Progenitor cell of endocrine pancreas (in vitro differentiated cells): ENCODE measurements at regions not wholly inside any gene's neighbourhood (a gene's known extent, or its start where the extent isn't known, plus 50 kb on each side); places are given as distances from the start of the nearest gene placed in this dataset.
"Not testable (repeated sequence)": the region's sequence is repeated elsewhere in the genome, so short reads cannot be mapped to it uniquely, and the experiment has no call there.

Experiments
- DNase-seq: peaks from one replicate; pipeline ENCODE4 v3.0.0; 2021; ENCODE audit warnings: low spot score; ENCODE audit not compliant: unreplicated experiment
- H3K27ac Mint-ChIP-seq: 2 replicates; pipeline ENCODE4 v1.8.0; 2021; ENCODE audit warnings: mild to moderate bottlenecking, moderate library complexity, mixed read lengths
- H3K27me3 Mint-ChIP-seq: 2 replicates; pipeline ENCODE4 v1.8.0; 2021; ENCODE audit warnings: mixed read lengths
- H3K36me3 Mint-ChIP-seq: 2 replicates; pipeline ENCODE4 v1.8.0; 2022; ENCODE audit warnings: mixed read lengths; ENCODE audit not compliant: insufficient read depth
- H3K4me1 Mint-ChIP-seq: 2 replicates; pipeline ENCODE4 v1.8.0; 2021; ENCODE audit warnings: low read depth, mixed read lengths
- H3K4me3 Mint-ChIP-seq: 2 replicates; pipeline ENCODE4 v1.8.0; 2021; ENCODE audit warnings: low read depth, mild to moderate bottlenecking, moderate library complexity, mixed read lengths
- H3K9me3 Mint-ChIP-seq: 2 replicates; pipeline ENCODE4 v1.8.0; 2021; ENCODE audit warnings: low read depth, mixed read lengths
- CTCF ChIP-seq: fragments of 200-600 bp; sonication (generic); IDR thresholded peaks from one replicate; pipeline ENCODE4 v1.5.0; 2021; ENCODE audit warnings: antibody characterized with exemption, mild to moderate bottlenecking; ENCODE audit not compliant: unreplicated experiment

- H3K4me1 Mint-ChIP-seq, H3K36me3 Mint-ChIP-seq, H3K4me3 Mint-ChIP-seq, H3K27me3 Mint-ChIP-seq, H3K27ac Mint-ChIP-seq, DNase-seq: not testable (repeated sequence)
- H3K9me3 Mint-ChIP-seq: peaks cover 14% of the 10 kb centered on the region
Measured at GRCh38 chr18:15003636-15004269, 255.8 kb downstream of the ANKRD30B start.

- H3K27me3 Mint-ChIP-seq, H3K36me3 Mint-ChIP-seq, H3K4me1 Mint-ChIP-seq, H3K4me3 Mint-ChIP-seq, DNase-seq, H3K27ac Mint-ChIP-seq: not testable (repeated sequence)
- H3K9me3 Mint-ChIP-seq: peaks cover 17% of the 10 kb centered on the region
Measured at GRCh38 chr18:15004270-15004973, 256.4 kb downstream of the ANKRD30B start.

GRCh38 chr18:15005313-15006130 lies 257.6 kb downstream of the ANKRD30B start:
- no peak overlapping the region for H3K4me3 Mint-ChIP-seq
- no peaks in the 10 kb centered on the region for H3K27me3 Mint-ChIP-seq
- H3K27ac Mint-ChIP-seq: no peak overlapping the region
- H3K4me1 Mint-ChIP-seq: no peaks in the 10 kb centered on the region
- DNase-seq: no peak
- H3K9me3 Mint-ChIP-seq: peaks cover 17% of the 10 kb centered on the region
- H3K36me3 Mint-ChIP-seq: peaks cover 2% of the 10 kb centered on the region
- no peak for TF ChIP-seq CTCF

- not testable (repeated sequence) for H3K27me3 Mint-ChIP-seq, H3K4me3 Mint-ChIP-seq, H3K27ac Mint-ChIP-seq, DNase-seq, H3K4me1 Mint-ChIP-seq, H3K36me3 Mint-ChIP-seq
- peaks cover 20% of the 10 kb centered on the region for H3K9me3 Mint-ChIP-seq
Measured at GRCh38 chr18:15006616-15007015, 258.6 kb downstream of the ANKRD30B start.

- H3K4me3 Mint-ChIP-seq, H3K27ac Mint-ChIP-seq, H3K36me3 Mint-ChIP-seq, DNase-seq, H3K4me1 Mint-ChIP-seq, H3K27me3 Mint-ChIP-seq: not testable (repeated sequence)
- H3K9me3 Mint-ChIP-seq: peaks cover 33% of the 10 kb centered on the region
Measured at GRCh38 chr18:15026041-15026440, 278.1 kb downstream of the ANKRD30B start.

- not testable (repeated sequence) for DNase-seq, H3K4me1 Mint-ChIP-seq, H3K36me3 Mint-ChIP-seq, H3K27me3 Mint-ChIP-seq, H3K4me3 Mint-ChIP-seq, H3K27ac Mint-ChIP-seq
- H3K9me3 Mint-ChIP-seq: peaks cover 27% of the 10 kb centered on the region
Measured at GRCh38 chr18:15028037-15028436, 280.1 kb downstream of the ANKRD30B start.

GRCh38 chr18:15060279-15060880 lies 312.4 kb downstream of the ANKRD30B start:
- not testable (repeated sequence) for DNase-seq, H3K27ac Mint-ChIP-seq, H3K27me3 Mint-ChIP-seq, H3K36me3 Mint-ChIP-seq, H3K4me3 Mint-ChIP-seq, H3K4me1 Mint-ChIP-seq
- peaks cover 26% of the 10 kb centered on the region for H3K9me3 Mint-ChIP-seq

GRCh38 chr18:15061289-15061896 lies 313.4 kb downstream of the ANKRD30B start:
- not testable (repeated sequence) for DNase-seq, H3K4me3 Mint-ChIP-seq, H3K27me3 Mint-ChIP-seq, H3K4me1 Mint-ChIP-seq, H3K36me3 Mint-ChIP-seq, H3K27ac Mint-ChIP-seq
- peaks cover 16% of the 10 kb centered on the region for H3K9me3 Mint-ChIP-seq

- H3K27me3 Mint-ChIP-seq, H3K36me3 Mint-ChIP-seq, H3K27ac Mint-ChIP-seq, DNase-seq, H3K4me1 Mint-ChIP-seq, H3K4me3 Mint-ChIP-seq: not testable (repeated sequence)
- peaks cover 34% of the 10 kb centered on the region for H3K9me3 Mint-ChIP-seq
Measured at GRCh38 chr18:15066434-15066833, 318.5 kb downstream of the ANKRD30B start.

GRCh38 chr18:15071311-15071710 lies 323.3 kb downstream of the ANKRD30B start:
- H3K9me3 Mint-ChIP-seq: peaks cover 33% of the 10 kb centered on the region
- not testable (repeated sequence) for H3K36me3 Mint-ChIP-seq, H3K27me3 Mint-ChIP-seq, H3K27ac Mint-ChIP-seq, H3K4me3 Mint-ChIP-seq, H3K4me1 Mint-ChIP-seq, DNase-seq
